ENCODE measurements at regions not wholly inside any gene's neighbourhood (a gene's known extent, or its start where the extent isn't known, plus 50 kb on each side); places are given as distances from the start of the nearest gene placed in this dataset.

- no peak for DNase-seq (ENCODE audit: low read depth)
Observed at GRCh38 chr2:9681427-9681817, 50.6 kb upstream of the YWHAQ start.

GRCh38 chr2:9685637-9686036, 54.8 kb upstream of the YWHAQ start:
- DNase-seq (ENCODE audit: low read depth), result no peak

- no peak for DNase-seq (ENCODE audit: low read depth)
Observed at GRCh38 chr2:9686061-9686460, 55.3 kb upstream of the YWHAQ start.

GRCh38 chr2:9690252-9690651, 59.5 kb upstream of the YWHAQ start:
- DNase-seq (ENCODE audit: low read depth), result no peak

GRCh38 chr2:9690716-9691498, 60.1 kb upstream of the YWHAQ start:
- no peak for DNase-seq (ENCODE audit: low read depth)

GRCh38 chr2:9692456-9693195, 61.8 kb upstream of the YWHAQ start:
- DNase-seq (ENCODE audit: low read depth), result peak; percentile 33

GRCh38 chr2:9693196-9693491, 62.3 kb upstream of the YWHAQ start:
- peak; percentile 84 for DNase-seq (ENCODE audit: low read depth)

GRCh38 chr2:9693646-9694045, 62.8 kb upstream of the YWHAQ start:
- no peak for DNase-seq (ENCODE audit: low read depth)

- no peak for DNase-seq (ENCODE audit: low read depth)
Observed at GRCh38 chr2:9694661-9695234, 64.0 kb upstream of the YWHAQ start.

- DNase-seq (ENCODE audit: low read depth), result no peak
Observed at GRCh38 chr2:9695941-9696340, 65.1 kb upstream of the YWHAQ start.

- DNase-seq (ENCODE audit: low read depth), result no peak
Observed at GRCh38 chr2:9696731-9697130, 65.9 kb upstream of the YWHAQ start.

GRCh38 chr2:9697909-9698308, 67.1 kb upstream of the YWHAQ start:
- no peak for DNase-seq (ENCODE audit: low read depth)

GRCh38 chr2:9699139-9700108, 68.6 kb upstream of the YWHAQ start:
- DNase-seq (ENCODE audit: low read depth), result peak; percentile 56

GRCh38 chr2:9700109-9700495, 69.3 kb upstream of the YWHAQ start:
- no peak for DNase-seq (ENCODE audit: low read depth)

GRCh38 chr2:9702604-9703084, 71.8 kb upstream of the YWHAQ start:
- DNase-seq (ENCODE audit: low read depth), result no peak

GRCh38 chr2:9703085-9703678, 72.4 kb upstream of the YWHAQ start:
- peak; percentile 89 for DNase-seq (ENCODE audit: low read depth)

- peak; percentile 70 for DNase-seq (ENCODE audit: low read depth)
Observed at GRCh38 chr2:9703701-9704221, 73.0 kb upstream of the YWHAQ start.

- no peak for DNase-seq (ENCODE audit: low read depth)
Observed at GRCh38 chr2:9704600-9704999, 73.8 kb upstream of the YWHAQ start.

GRCh38 chr2:9705196-9705595, 74.4 kb upstream of the YWHAQ start:
- DNase-seq (ENCODE audit: low read depth), result no peak

- DNase-seq (ENCODE audit: low read depth), result no peak
Observed at GRCh38 chr2:9707008-9707407, 76.2 kb upstream of the YWHAQ start.

GRCh38 chr2:9707611-9708160, 76.9 kb upstream of the YWHAQ start:
- DNase-seq (ENCODE audit: low read depth), result no peak

Data from fibroblast of gingiva (primary cell).